Endothelial cell (in vitro differentiated cells): ENCODE measurements at regions not wholly inside any gene's neighbourhood (a gene's known extent, or its start where the extent isn't known, plus 50 kb on each side); places are given as distances from the start of the nearest gene placed in this dataset.

Source experiments
- DNase-seq: peaks from one replicate; pipeline ENCODE4 v3.0.0; 2021; ENCODE audit warnings: low spot score
- H3K27ac Mint-ChIP-seq: one replicate; pipeline ENCODE4 v1.8.0; 2021; ENCODE audit warnings: mixed read lengths, inconsistent platforms; ENCODE audit not compliant: unreplicated experiment
- H3K27me3 Mint-ChIP-seq: one replicate; pipeline ENCODE4 v1.8.0; 2021; ENCODE audit warnings: mild to moderate bottlenecking, moderate library complexity, mixed read lengths, inconsistent platforms; ENCODE audit not compliant: unreplicated experiment
- H3K36me3 Mint-ChIP-seq: one replicate; pipeline ENCODE4 v1.8.0; 2021; ENCODE audit warnings: mild to moderate bottlenecking, low read depth, mixed read lengths, inconsistent platforms; ENCODE audit not compliant: unreplicated experiment
- H3K4me1 Mint-ChIP-seq: one replicate; pipeline ENCODE4 v1.8.0; 2021; ENCODE audit warnings: mild to moderate bottlenecking, mixed read lengths, inconsistent platforms; ENCODE audit not compliant: unreplicated experiment
- H3K4me3 Mint-ChIP-seq: one replicate; pipeline ENCODE4 v1.8.0; 2021; ENCODE audit warnings: mild to moderate bottlenecking, mixed read lengths, inconsistent platforms; ENCODE audit not compliant: unreplicated experiment
- H3K9me3 Mint-ChIP-seq: one replicate; pipeline ENCODE4 v1.8.0; 2021; ENCODE audit warnings: mixed read lengths, inconsistent platforms; ENCODE audit not compliant: unreplicated experiment
- CTCF ChIP-seq: fragments of 200-600 bp; sonication (generic); IDR thresholded peaks from one replicate; pipeline ENCODE4 v1.5.0; 2021; ENCODE audit warnings: antibody characterized with exemption; ENCODE audit not compliant: unreplicated experiment

GRCh38 chr14:71647086-71647784 lies 285.0 kb upstream of the RGS6 start:
- peaks cover 22% of the 10 kb centered on the region for H3K36me3 Mint-ChIP-seq
- H3K27me3 Mint-ChIP-seq: no peaks in the 10 kb centered on the region
- peaks cover 15% of the 10 kb centered on the region for H3K4me1 Mint-ChIP-seq
- TF ChIP-seq CTCF: no peak
- no peak for DNase-seq
- no peak overlapping the region for H3K4me3 Mint-ChIP-seq
- H3K27ac Mint-ChIP-seq: no peak overlapping the region
- no peaks in the 10 kb centered on the region for H3K9me3 Mint-ChIP-seq

DNA sequence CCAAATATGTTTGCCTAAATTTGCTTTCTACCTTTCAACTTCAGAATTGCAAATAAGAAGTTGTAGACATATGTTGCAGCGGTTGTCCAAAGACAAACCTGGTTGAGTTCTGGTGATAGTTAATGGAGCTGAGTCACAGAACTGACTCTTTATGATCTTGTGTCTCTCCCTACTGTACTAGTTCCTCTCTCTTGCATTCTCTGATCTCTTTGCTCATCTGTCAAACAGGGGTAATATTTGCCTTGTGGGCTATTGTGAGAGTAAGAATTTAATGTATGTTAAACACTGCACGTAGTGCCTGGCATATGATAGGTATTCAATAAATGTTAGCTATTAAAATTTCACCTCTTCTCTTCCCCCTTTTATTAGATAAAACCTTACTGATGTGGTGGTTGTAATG lies 283.5 kb upstream of the RGS6 start:
- TF ChIP-seq CTCF: no peak
- Mint-ChIP-seq H3K9me3 (no peaks in the 10 kb centered on the region), H3K27ac (no peak overlapping the region), H3K4me3 (no peak overlapping the region), H3K36me3 (peaks cover 29% of the 10 kb centered on the region), H3K27me3 (peaks cover 1% of the 10 kb centered on the region), H3K4me1 (peaks cover 15% of the 10 kb centered on the region)
- DNase-seq: no peak

DNA sequence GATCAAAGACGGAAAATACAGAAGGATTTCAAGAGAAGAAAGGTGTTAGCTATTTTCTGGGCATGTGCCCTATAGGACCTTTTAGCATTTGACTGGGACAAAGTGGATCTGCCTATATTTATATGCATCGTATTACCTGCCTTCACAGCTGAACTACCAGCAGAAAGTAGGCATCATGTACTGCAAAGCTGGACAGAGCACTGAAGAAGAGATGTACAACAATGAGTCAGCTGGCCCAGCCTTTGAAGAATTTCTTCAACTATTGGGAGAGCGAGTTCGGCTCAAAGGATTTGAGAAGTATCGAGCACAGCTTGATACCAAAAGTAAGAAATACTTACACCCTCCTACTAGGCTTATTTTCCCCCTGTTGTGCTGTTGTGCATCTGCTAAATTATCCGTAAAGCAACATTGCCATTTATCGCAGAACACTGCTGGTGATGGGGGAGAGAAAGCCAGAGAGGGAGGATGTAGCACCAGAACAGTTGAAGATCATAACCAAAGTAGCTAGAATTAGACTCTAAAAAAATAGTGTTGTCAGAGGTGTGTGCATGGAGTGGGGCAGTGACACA lies 282.0 kb upstream of the RGS6 start:
- Mint-ChIP-seq H3K9me3 (no peaks in the 10 kb centered on the region), H3K27me3 (peaks cover 1% of the 10 kb centered on the region), H3K27ac (no peak overlapping the region), H3K4me1 (peaks cover 15% of the 10 kb centered on the region), H3K36me3 (peaks cover 26% of the 10 kb centered on the region), H3K4me3 (no peak overlapping the region)
- no peak for TF ChIP-seq CTCF
- DNase-seq: no peak

GRCh38 chr14:71651228-71651627 lies 281.0 kb upstream of the RGS6 start:
- no peak for TF ChIP-seq CTCF
- peak overlapping the region; percentile 61 for H3K4me3 Mint-ChIP-seq
- H3K27me3 Mint-ChIP-seq: peaks cover 1% of the 10 kb centered on the region
- peaks cover 14% of the 10 kb centered on the region for H3K4me1 Mint-ChIP-seq
- peaks cover 26% of the 10 kb centered on the region for H3K36me3 Mint-ChIP-seq
- no peak for DNase-seq
- H3K9me3 Mint-ChIP-seq: no peaks in the 10 kb centered on the region
- H3K27ac Mint-ChIP-seq: no peak overlapping the region

GRCh38 chr14:71652368-71652767 lies 279.9 kb upstream of the RGS6 start:
- H3K9me3 Mint-ChIP-seq: no peaks in the 10 kb centered on the region
- H3K36me3 Mint-ChIP-seq: peaks cover 26% of the 10 kb centered on the region
- peaks cover 1% of the 10 kb centered on the region for H3K27me3 Mint-ChIP-seq
- TF ChIP-seq CTCF: no peak
- no peak overlapping the region for H3K27ac Mint-ChIP-seq
- DNase-seq: no peak
- peak overlapping the region; percentile 12 for H3K4me3 Mint-ChIP-seq
- H3K4me1 Mint-ChIP-seq: peaks cover 3% of the 10 kb centered on the region
